Tongue (tissue), 1 donor: ENCODE measurements at regions not wholly inside any gene's neighbourhood (a gene's known extent, or its start where the extent isn't known, plus 50 kb on each side); places are given as distances from the start of the nearest gene placed in this dataset.
A peak's percentile ranks its signal among the peaks of the same experiment; 100 is the strongest.

Experiments
- DNase-seq: peaks from one replicate; pipeline ENCODE4 v3.0.0-alpha.2; 2015

DNA sequence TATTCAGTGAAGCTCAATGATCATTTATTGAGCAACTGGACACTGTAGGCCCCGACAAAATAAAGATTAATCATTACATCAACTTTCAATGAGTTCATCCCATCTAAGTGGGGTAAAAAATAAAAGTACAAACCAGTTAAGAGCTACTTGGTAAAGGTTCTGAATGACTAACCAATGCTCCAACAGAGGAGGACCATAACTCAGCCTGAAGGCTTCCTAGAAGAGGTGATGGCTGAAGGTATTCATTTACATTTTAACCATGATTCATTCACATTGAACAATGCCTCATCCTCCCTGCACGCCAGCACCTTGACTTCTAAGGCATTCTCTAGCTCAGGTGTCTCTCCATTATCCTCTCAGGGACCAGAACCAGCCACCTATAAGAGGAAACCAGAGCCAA, 201.4 kb downstream of the ZNF462 start:
- no peak for DNase-seq

DNA sequence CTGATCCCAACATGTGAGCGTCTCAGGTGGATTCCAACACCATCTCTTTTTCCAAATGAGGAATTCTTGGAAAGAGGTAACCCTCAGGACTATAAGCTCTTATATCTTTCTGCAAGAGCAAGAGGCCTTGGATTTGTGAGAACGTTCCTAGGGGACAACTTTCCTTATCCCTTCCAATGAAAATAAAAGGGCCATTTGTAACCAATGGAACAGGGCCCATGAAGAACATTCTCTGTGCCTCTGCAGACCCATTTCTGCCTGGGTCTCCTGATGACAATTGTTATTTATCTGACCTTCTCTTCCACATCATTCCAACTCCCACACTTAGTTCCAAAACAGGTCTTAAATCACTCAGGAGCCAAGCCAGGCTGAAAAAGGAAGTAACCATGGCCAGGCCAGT, 202.6 kb downstream of the ZNF462 start:
- DNase-seq, result no peak

DNA sequence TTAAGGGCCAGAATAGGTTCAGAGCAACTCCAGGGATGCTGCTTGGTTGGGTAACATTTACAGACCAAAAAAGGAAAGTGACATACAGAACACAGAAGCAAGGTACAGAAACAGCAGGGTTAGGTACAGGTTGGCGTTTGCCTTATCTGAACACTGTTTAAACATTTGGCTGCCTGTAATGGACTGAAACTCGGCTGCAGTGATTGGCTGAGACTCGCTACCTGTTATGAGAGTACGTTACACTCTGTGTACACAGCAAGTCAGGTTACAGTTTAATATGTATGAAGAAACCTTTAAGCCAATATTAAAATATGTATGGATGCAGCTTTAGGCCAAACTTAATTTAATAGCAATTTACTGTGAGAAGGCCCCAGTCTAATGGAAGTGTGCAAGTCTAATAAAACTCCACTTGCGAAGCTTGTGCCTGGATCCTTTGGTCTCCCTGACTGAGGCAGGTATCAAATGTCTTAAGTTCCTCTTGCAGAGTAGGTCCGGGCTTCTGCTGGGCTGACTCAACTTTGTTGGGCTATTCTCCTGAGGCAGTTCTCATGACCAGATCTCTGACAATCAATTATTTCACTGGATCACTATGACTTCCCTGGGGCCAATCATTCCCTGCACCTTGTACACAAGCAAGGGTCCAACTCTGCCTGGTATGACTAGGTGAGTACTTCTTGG, 204.9 kb downstream of the ZNF462 start:
- DNase-seq, result no peak

DNA sequence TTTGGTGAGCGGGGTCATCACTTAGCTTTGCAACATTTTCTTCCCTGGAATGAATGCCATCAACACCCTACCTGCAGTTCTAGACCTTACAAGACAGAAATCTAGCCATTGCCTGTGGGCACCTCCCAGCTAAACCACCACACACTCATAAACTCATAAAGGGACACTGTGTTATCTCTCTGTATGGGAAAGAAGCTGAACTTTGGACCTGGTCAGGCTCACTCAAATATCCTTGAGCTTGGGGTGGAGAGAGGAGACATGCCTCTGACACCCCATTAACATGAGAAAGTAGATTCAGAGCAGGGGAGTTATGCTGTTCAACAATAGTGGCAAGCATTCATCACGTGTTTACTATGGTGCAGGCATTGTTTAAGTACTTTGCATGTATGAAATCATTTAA, 205.6 kb downstream of the ZNF462 start:
- DNase-seq, result no peak

DNA sequence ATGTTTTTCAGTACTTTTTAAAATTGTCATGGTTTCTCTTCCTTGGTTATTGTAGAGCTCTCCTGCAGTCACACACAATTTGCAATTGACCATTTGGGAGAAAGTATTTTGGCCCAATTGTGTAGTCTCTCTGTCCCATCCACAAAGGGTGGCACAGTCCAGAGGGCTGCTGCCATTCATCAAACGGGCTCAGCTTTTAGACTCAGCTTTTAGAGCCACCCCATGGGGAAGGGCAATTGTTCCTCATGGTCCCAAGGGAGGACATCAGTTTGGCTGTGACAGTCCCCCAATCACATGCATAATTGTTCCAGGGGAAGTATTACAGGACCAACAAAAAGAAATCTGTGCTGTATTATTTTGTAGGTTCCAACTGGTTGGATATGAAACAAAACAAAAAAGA, 207.6 kb downstream of the ZNF462 start:
- DNase-seq, result no peak

DNA sequence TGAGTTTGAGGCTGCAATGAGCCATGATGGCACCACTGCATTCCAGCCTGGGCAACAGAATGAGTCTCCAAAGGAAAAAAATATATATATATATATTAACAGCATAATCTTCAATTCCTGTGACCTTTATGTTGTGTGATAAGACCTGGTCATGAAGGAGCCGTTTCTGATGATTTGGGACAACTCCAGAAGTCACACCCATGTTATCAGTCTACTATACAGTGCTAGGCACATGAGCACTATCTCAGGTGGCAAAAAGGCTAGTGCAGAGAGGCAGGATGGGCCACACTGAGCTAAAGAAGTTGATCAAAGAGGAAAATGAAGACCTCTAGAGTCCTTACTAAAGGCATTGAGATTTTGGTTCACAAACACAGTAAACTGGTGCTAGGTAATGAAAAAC, 205.0 kb upstream of the RAD23B start:
- DNase-seq, result no peak

DNA sequence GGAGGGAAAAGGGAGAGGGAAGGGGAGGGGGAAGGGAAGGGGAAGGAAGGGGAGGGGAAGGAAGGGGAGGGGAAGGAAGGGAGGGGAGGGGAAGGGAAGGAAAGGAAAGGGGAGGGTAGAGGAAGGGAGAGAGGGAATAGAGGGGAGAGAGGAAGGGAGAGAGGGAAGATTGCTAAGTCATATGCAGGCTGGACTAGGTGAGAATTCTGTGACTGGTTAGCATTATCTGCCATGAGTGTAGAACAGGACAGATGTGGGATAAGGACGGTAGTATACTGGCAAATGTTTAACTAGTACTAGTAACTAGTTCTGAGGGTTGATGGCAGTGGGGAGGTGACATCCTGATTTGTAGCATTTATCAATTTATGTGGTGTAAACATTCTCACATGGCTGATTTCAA, 203.5 kb upstream of the RAD23B start:
- DNase-seq, result no peak

DNA sequence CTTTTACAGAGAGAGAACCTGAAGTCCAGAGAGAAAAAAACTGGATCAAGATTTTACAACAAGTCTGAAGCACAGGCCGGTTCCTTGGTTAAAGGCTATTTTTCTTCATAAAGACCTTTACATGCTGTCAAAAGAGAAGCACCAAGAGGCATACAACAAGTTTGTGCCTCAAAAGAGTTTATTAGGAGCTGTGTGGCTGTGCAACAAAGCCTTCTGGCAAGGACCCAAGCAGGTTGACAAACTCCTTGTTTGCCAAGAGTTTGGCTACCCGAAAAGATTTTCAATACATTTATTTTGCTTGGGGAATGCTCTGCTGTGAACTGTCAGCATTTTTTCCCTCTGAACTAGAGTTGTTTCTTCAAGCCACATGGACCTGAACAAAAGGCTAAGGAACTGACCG, 202.9 kb upstream of the RAD23B start:
- no peak for DNase-seq

DNA sequence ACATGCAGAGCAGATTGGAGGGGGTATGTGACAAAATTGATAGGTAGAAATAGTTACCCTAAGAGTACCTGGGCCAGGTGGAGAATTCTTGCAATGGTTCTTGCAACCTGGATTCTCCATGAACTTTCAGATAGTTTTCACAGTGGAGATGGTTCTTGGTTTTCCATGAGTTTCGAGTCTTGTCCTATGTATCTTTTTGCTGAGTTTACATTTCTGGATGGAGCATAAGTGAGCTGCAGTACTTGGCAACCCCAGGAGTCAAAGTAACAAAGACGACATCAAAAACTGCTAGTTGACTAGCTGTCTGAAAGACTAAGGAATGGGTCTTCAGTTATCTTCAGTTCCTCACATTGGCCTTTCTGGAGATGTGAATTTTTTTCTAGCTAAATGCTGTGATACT, 196.6 kb upstream of the RAD23B start:
- no peak for DNase-seq

DNA sequence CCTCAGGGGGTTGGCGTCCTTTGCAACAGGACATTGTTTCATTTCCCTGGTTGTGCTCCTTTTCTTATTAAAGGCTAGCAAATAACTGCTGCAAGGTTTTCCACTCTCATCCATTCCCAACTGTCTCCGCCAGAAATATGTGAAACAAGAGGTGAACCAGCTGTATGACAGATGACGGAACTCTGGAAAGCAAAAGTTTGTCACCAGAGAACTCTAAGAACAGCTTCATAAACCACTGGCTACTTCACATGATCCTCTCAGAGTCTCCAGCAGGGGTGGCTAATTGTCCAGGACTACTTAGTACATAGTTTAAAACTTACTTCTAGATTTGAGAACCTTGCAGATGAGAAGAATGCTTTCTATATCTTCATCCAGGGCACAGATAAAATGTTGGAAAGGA, 195.9 kb upstream of the RAD23B start:
- DNase-seq, result peak; percentile 19

DNA sequence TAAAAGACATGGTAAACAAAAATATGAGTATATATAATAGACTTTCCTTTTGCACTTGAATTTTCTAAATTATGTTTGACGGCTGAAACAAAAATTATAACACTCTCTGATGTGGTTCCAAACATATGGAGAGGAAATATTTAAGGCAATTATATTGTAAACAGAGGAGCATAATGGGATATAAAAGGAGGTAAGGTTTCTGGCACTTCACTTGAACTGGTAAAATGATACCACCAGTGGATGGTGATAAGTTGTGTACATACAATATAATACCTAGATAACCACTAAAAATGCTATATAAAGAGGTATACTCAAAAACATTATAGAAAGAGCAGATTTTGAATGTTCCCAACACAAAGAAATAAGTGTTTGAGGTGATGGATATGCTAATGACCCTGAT, 192.9 kb upstream of the RAD23B start:
- DNase-seq, result no peak

DNA sequence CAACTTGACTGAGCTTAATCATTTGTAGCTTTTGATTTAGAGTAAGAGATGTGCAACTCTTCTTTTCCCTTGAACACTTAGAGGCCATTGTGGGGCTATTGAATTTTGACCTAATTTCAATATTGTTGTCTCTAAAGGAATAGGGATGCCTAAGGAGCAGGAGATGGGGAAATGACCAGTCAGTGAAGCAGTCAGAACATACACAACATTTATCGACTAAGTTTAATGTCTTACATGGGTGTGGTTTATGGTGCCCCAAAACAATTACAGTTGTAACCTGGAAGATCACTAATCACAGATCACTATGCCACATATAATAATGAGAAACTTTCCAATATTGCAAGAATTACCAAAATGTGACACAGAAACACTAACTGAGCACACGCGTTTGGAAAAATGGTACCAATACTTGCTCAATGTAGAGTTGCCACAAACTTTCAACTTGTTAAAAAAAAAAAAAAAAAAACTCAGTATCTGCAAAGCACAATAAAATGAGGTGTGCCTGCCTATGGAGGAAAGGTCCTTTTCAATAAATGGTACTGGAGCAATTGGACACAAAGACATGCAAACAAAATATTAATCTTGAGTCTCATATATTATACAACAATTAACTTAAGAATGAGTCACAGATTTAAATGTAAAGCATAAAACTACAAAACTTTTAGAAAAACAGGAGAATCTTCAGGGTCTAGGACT, 189.6 kb upstream of the RAD23B start:
- no peak for DNase-seq

DNA sequence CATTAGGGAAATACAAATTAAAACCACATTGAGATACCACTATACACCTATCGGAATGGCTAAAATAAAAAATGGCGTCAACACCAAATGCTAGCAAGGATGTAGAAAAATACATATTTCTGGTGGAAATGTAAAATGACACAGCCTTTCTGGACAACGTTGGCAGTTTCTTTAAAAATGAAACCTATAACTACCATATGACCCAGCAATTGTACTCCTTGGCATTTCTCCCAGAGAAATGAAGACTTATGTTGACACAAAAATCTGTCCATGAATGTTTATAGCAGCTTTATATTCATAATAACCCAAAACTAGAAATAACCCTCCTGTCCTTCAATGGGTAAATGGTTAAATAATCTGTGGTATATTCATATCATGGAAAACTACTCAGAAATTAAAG, 188.7 kb upstream of the RAD23B start:
- DNase-seq, result no peak

DNA sequence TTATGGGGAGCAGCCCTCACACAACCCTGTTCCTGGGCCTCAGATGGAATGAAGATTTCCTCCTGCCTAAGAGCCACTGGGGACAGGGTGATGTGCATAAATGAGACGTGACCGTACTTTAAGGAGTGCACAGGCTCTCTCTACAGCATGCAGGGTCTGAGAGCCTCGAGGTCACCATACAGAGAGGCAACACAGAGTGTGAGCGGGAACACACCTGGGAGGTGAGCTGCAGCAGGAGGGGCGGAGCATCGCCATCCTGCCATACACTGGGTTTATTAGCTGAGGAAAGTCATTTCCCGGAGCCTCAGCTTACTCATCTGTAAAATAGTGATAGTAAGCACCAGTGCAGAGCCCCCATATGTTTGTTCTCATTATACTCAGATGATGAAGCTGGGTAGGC, 182.5 kb upstream of the RAD23B start:
- no peak for DNase-seq

DNA sequence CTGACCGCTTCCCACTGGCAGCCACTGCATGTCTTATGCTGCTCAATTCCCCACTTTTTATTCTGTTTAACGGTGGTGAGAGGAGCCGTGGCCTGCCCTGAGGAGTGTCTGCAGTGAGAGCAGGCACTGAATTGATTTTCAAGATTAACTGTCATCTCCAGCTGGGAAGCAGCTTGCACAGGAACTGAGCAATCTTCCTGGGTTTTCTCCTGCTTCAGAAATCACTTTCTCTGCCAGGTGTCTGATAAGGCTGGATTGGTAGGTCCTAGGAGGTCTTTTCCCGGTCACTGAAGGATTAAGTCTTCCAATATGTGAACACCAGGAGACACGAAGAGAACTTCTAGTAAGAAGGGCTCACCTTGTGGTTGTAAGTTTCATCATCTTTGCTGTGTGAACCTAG, 181.1 kb upstream of the RAD23B start:
- no peak for DNase-seq

DNA sequence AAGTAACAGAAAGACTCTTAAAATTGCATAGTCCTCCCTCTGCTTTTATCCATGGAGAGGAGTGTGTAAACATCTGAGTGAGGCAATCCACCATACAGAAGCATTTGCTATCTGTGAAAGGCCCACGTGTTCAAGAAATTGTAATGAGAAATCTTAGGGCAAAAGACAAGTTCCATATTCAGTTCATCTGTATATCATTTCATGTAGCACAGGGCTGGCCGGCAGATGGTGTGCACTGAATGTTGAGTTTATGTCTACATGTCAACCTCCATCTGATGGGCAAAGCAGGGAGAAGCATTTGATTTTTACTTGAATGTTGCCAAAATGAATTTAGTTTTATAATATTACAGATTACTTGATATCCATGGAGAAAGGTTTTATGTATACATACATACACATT, 179.5 kb upstream of the RAD23B start:
- no peak for DNase-seq

DNA sequence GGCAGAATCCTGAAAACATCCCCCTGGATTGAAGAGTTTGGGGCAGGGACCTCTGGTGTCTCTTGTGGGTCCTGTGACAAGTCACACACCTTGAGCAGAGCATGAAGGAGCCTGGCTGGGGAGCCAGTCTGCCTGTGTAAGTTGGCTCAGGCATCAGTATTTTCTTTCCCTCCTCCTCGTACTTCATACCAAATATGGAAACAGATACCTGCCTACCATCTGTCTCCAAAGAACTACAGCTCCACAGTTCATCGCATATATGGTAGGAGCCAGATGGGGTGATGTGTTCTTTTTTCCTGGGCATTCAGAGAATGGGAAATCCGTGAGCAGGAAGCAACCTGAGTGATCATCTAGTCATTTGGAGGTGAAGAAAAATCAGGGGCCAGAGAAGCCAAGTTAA, 177.3 kb upstream of the RAD23B start:
- no peak for DNase-seq

DNA sequence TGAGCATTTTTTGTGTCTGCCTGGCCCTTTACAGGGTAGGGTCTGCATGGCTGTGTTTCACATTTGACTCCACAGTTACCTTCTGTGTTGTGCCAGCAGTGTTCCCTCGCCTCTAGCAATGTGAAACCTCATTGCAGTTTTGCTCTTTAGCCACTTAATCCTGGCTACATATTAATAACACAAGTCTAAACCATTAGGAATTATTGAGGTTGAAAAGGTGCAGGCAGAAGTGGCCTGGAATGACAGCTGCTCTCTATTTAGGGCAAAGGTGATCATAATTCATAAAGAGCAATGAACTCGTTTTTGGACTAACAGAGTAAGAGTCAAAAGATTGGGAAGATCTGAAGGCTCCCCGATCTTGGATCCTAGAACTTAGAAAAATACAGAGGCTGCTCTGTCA, 176.7 kb upstream of the RAD23B start:
- no peak for DNase-seq

DNA sequence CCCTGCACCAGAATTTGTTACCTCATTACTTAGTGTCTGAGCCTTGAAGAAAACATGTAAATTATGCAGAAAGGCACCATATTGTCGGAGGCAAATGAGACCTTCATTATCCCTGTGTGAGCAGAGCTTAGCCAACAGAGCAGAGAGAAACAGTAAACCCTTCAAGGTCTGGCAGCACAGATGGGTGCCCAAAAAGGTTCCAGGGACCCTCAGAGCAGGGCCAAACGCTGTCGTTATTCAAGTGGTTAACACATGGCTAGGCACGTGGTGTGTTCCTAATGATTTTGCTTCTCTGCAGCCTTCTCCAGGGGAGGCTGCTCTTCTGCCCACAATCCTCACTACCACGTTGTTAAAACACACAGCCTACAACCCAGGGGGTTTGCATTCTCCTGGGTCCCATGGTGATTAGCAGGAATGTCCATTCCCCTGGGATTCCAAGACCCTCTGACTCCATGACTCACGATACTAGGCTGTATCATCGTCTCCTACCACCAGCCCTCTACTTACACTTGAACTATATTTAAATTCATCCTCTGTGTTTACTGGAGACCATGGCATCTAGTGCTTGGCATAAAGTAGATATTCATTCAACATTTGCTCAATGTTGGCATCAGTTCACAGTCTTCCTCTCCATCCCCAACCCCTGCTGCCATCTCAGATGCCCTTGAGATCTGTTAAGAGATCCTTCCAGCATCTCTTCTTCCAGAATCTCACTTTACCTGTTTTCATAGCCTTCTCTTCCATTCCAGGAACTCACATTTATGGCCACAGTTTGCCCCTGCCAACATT, 174.5 kb upstream of the RAD23B start:
- no peak for DNase-seq

DNA sequence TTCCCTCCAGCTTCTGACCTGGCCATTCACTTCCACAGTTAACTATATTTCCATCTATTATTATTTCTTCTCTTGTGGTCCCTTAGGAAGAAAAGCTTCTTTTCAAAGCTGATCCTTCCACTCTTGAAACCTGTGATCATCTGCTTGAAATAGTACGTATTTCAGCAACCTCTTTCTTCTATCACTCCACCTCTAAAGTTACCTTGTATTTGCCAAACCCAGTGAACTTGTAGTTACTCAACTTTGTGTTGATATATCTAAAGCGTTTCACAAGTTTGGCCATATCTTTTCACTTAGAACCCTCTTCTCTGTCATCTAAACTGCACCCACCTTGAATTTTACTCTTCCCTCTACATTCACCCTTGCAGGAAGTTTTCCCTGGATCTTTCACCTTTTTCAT, 173.8 kb upstream of the RAD23B start:
- no peak for DNase-seq

DNA sequence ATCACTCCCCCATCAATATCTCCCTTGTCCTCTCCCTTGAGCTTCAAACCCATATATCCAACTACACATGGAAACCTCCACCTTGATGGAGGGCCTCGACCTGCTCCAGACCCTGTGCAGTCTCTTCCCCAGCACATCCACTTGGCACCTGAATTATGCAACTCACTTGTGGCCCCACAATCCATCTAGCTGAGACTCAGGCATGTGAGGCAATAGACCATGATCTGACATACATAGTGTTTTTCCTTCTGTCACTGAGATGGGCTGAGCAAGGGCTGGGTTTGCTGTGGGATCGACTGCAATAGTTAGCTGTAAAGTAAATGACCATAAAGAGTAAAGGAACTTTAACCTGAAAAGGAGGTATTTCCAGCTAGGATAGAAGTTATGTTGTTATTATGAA, 172.9 kb upstream of the RAD23B start:
- DNase-seq, result no peak

DNA sequence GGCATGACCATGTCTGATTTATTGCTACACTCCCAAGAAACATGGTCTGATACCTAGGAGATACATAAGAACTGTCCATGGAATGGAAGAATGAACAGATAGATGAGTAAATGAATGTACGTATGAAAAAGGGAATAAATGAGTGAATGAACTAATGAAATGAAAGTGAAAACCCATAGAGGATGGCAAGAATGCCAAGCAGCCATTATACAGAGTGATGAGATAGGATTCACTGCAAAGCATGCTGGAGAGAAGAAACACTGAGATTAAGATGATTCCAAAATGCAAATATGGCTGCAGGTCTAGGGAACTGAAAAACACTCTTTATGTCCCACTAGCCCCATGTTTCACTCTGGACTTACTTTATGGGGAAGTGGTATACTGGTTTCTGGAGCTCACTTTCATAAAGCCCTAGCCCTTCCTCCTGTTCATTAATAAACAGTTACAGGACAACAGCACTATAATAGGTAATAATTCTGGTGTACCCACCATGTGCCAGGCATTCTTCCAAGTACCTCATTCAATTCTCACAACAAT, 170.3 kb upstream of the RAD23B start:
- no peak for DNase-seq

DNA sequence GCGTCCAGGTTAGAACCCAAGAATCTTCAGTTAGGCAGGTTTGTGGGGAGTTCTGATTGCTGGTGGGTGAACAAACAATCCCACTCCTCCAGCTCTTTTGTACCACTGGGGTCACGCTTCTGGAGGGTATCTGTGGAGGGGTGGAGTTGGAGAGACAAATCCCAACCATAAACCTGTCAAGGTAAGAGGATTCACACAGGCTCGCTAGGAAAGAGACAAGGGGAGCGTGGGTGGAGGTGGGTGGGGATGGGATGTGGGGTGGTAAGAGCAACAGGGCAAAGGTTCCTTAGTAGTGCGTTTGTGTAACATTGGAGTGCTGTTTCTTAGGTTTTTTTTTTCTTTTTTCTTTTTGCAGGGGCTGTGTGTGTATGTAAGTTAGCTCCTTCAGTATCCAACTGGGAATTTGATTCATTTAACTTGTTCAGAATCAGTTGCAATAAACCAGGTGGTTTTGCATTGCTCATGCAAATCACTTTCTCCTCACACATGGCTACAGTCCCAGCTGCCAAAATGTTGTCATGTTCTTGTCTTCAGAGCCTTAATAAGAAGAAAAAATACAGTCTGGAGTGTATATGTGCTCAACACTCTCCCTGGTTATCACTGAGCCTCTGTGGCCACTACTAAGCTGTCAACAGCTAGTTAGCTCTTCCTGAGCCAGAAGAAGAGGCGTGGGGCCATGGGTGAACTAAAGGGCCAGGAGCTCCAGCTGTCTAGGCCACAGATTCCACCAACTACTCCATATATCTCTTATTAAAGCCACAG, 164.0 kb upstream of the RAD23B start:
- DNase-seq, result peak; percentile 66
